GM18867 (cell line): ENCODE measurements at regions not wholly inside any gene's neighbourhood (a gene's known extent, or its start where the extent isn't known, plus 50 kb on each side); places are given as distances from the start of the nearest gene placed in this dataset.

Experiments used
- ATAC-seq: cut with Tn5 transposase; IDR thresholded peaks from one replicate; pipeline ENCODE4 v1.9.1; 2021; ENCODE audit warnings: mild to moderate bottlenecking, moderate library complexity; ENCODE audit not compliant: unreplicated experiment

DNA sequence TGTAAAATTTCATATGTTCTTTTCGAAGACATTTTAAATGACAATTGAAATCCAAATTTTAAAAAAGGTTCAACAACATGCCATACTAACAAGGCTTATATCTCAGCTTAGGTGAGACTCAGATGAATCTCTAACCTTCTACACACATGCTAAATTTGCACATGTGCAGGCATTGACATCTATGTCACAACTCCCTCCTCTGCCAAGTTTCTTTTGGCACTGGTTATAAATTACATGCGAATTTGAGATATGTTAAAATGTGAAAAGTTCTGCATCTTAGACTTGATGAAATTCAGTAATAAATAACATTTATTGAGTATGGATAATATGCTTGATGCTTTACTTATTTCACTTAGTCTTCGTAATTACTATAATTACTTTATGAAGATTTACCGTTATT is 234.3 kb downstream of the TLE4 start:
- no peak for ATAC-seq

DNA sequence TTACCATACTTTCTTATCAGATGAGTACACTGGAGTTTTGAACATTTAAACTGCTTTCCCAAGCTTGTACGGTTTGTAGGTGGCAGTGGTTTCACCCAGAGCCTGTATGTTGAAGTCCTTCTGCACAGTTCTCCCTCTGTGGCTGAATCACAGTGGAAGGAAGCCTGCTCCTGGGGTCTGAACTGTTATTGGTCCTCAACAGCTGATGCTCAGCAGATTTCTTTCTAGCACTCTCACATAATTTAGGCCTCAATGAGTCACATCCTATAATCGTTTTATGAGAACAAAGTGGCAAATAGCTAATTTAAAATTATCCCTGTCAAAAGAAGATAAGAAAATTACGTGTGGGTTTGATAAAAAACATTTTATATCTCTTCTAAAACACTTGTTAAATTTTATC is 229.7 kb downstream of the TLE4 start:
- ATAC-seq: no peak

DNA sequence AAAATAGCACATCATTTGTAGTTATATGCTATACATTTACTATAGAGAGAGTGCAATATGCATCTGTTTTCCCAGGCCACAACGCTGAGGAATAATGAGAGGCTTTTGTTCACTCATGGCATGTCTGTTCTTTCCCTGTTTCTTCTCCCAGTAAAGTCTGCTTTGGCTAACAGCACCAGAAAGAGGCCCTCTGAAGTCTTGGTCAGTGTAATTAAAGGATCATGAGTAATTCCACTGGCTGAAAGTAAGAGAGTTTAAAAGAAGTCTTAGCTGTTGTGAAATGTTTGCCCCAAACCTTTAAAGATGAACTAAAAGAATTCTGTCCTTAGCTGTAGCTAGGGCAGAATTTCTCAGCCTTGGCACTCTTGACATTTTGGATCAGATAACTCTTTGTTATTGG is 228.8 kb downstream of the TLE4 start:
- no peak for ATAC-seq

DNA sequence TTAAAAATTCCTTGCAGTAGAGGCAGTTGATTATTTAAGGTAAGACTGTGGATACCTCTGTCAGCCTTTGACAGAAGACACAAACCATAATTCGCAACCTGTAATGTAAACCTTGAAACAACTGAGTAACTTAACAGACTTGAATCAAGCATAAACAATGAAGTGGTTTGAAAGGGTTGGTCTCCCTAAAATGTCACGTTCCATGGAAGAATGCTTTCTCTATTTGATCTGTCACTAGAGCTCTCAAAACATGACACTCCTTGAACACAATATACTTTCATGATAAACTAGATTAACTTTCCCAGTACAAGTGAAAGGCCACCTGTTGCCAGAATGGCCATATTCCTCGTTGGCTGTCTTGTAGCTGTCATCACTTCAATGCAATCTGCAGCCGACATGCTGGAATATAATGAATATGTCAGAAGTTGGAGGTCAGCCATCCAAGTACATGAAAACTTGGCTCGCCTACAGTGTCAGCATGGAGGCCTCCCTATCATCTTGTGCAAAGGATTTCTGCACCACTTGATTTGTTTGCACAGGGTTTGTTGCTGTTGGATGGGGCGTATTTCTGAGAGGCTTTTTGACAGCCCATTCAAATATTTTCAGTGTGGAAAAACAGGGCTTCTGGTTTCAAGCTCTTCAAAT is 228.0 kb downstream of the TLE4 start:
- ATAC-seq: no peak

DNA sequence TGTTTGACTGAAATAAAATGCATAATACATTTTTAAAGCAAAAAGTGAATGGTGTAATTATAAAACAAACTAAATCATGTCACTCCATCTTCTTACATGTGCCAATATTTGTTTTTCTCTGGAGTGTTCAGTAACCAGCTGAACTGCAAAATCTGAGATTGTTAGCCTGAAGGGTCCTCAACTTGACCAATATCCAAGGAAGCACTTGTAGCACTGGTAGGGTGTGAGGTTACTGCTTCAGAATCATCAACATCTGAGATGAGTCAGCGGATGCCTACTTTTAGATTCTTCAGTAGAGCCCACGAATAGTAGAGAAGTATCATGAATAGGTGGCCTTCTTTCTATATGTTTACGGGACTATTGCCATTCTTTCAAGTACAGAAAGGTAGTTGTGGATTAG is 226.7 kb downstream of the TLE4 start:
- no peak for ATAC-seq

DNA sequence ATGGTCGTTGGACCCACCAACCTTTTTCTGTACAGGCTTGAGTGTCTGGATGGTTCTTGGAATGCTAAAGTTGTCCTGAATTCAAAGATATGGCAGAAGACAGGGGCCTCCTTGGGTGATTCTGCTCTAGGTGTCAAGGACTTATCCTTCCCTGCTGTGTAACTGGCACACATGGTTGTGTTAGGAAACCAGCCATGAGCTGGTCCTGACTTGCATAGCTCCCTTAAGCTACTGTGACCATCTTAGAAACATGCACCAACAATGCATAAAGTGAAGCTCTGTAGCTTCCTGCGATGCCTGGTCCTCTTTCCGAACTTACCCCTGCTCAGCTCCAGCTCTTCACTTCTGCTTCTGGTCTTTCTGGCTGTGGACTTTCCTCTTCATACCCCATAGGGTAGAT is 224.6 kb downstream of the TLE4 start:
- ATAC-seq: no peak

DNA sequence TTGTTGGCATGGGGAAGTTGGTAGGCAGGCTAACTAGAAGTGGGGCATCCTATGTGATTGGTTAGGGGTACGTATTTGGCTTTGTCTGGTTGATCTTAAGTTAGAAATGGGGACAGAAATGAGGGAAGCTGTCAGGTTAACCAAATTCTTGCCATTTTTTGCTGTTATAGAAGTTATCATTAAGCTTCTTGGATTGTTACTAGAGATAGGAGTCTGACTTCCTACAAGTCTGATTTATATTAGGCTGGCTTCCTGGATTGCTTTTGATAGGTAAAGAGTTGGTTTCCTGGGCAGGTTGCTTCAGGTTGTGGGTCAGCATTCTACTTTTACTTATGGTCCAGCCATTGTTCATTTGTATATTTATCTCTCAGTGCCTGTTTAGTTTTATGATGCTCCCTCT is 216.9 kb downstream of the TLE4 start:
- ATAC-seq: no peak

DNA sequence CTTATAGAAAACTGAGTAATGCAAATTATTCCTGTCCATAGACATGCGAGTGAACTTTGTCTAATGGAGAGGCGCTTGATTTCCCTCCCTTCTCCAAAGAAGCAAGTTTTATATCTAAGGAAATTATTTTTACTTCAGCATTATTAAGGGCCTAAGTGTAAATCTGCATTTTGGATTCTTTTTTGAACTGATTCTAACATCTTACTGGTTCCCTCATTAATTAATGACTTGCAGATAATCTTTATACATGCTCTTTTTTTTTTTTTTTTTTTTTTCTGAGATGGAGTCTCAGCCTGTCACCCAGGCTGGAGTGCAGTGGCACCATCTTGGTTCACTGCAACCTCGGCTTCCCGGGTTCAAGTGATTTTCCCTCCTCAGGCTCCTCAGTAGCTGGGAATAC is 209.5 kb downstream of the TLE4 start:
- ATAC-seq: no peak

DNA sequence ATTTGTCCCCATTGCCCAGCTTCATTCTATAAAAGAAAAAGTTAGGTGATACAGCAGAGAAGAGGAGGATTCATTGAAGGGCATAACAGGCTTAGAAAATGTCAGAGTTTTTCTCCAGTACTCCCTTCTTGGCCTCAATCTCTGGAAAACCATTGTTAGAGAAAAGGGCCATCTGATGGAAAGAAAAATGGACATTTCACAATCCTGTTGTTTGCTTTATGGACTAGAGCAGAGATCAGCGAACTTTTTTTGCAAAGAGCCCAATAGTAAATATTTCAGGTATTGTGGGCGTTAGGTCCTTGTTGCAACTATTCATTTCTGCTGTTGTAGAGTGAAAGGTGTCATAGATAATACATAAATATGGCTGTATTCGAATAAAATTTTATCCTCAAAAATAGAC is 208.8 kb downstream of the TLE4 start:
- no peak for ATAC-seq

DNA sequence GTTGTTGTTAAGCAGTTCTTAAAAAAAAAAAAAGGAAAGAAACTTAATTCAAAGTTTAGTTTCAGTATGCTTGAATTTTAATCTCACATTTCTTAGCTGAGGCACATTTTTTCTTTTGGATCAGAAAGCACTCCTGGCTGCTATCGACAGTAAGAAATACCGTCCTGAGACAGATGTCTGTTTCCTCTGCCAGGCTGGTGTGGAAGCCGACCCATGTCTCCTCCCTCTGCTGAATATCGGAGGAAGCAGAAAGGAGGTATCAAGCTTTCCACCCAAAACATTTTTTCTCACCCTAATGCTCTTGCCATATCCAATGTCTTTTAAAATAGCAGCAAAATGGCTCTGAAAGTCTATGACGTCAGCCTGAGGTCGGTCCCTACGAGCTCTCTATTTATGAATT is 208.1 kb downstream of the TLE4 start:
- no peak for ATAC-seq

DNA sequence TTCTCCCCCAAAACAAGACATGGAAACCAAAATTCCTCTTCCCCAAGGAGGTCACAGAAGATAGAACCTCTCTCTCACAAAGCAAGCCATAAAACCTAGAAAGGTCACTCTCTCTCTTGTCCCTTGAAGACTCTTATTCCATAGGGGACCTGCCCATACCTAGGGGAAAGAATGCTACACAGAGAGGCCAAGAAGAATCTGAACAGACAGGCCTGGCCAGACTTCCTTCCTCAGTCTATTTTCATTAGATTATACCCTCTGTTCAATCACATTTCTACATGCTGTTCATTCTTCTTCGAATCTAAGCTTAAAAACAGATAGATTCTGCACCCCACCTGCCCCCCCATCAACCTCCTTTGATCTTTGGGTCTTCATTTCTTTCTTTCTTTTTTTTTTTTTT is 206.8 kb downstream of the TLE4 start:
- no peak for ATAC-seq

DNA sequence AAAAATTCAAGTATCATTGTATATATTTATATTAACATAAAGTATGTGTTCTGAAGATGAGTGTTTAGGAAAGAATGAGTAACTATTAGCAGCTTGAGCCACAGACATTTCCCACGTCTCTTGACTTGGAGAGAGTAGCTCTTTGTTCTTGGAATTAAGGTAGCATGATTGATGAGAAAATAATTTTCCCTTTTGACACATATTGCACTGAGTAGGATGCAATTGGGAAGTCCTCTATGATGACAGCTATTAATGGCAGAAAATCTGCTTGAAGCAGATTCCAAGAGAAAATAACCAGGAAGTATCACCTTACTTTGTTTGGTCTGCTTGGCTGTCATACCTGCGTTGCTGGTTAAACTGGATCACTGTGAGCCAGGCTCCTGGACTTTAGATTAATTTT is 204.8 kb downstream of the TLE4 start:
- ATAC-seq: no peak
